ENCODE measurements at regions not wholly inside any gene's neighbourhood (a gene's known extent, or its start where the extent isn't known, plus 50 kb on each side); places are given as distances from the start of the nearest gene placed in this dataset.

DNA sequence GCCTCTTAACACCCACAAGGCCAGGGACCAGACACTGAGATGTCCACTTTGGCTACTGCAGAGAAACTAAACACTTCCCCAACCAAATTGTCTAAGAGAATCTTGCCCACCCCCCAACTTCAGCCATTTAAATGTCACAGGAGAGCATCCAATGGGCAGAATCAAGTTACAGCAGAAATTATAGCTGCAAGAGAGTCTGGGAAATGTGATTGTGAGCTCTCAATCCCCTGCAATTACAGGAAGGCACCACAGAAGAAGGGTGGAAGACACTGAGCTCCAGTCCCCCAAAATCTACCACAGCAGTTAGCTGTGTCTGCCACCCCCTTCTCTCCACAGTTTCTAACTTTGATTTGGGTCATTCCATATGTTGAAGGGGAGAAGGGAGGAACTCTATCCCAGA lies 103.5 kb upstream of the ATL2 start:
- no peak for DNase-seq
- no peaks in the 10 kb centered on the region for H3K36me3 ChIP-seq
- peaks cover 0 to 2% (median under 1%) of the 10 kb centered on the region in 4 donors for H3K4me1 ChIP-seq
- no peak for TF ChIP-seq POLR2A (IDR thresholded peaks at IDR 0.05)
- TF ChIP-seq, protein P1, sequence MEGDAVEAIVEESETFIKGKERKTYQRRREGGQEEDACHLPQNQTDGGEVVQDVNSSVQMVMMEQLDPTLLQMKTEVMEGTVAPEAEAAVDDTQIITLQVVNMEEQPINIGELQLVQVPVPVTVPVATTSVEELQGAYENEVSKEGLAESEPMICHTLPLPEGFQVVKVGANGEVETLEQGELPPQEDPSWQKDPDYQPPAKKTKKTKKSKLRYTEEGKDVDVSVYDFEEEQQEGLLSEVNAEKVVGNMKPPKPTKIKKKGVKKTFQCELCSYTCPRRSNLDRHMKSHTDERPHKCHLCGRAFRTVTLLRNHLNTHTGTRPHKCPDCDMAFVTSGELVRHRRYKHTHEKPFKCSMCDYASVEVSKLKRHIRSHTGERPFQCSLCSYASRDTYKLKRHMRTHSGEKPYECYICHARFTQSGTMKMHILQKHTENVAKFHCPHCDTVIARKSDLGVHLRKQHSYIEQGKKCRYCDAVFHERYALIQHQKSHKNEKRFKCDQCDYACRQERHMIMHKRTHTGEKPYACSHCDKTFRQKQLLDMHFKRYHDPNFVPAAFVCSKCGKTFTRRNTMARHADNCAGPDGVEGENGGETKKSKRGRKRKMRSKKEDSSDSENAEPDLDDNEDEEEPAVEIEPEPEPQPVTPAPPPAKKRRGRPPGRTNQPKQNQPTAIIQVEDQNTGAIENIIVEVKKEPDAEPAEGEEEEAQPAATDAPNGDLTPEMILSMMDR (IDR thresholded peaks at IDR 0.05): no peak
- peaks cover 0 to 5% (median 0%) of the 10 kb centered on the region in 4 donors for H3K9me3 ChIP-seq
- no peak for ATAC-seq
- intact Hi-C loops (cut with DNase I): no loop called here
- no peaks in the 10 kb centered on the region for H3K27me3 ChIP-seq
- no peak overlapping the region for H3K4me3 ChIP-seq
- no peak overlapping the region for H3K27ac ChIP-seq

DNA sequence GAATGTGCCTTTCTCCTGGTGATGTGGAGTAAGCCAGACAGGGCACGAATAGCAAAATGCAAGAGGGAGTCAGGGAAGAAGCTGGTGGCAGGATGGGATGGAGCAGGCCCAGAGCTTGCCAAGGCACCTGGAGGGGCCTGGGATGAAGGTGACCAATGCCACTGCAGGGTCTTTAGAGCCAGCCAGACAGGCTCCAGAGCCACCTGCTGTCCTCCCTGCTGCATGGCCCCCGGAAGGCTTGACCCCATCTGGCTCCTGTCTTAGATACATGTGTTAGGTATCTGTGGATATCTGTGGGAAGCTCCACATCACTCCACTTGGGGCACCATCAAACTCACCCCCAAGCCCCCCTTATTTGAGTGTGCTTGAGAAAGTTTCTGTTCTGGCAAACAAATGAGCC lies 99.9 kb upstream of the ATL2 start:
- 86% methylated on average over 1 of the region's 2 CpGs for WGBS (ENCODE audit: insufficient coverage, low coverage, low lambda C conversion rate, missing lambda C conversion rate)

DNA sequence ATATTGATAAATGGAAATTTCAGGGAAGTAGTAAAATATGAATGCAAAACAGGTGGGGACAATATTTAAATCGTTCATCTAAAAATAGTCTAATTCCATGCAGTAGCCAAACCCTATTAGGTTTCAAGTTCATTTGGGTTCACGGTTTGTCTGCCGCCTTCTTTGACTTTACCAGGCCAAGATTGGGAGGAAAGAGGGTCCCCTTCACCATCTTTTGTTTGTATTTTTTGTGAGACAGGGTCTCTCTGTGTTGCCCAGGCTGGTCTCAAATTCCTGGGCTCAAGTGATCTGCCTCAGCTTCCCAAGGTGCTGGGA lies 98.5 kb upstream of the ATL2 start:
- H3K27me3 ChIP-seq: no peaks in the 10 kb centered on the region
- intact Hi-C loops (cut with DNase I): no loop called here
- TF ChIP-seq POLR2A (IDR thresholded peaks at IDR 0.05): no peak
- TF ChIP-seq, protein P1 (IDR thresholded peaks at IDR 0.05): no peak
- H3K36me3 ChIP-seq: no peaks in the 10 kb centered on the region
- peaks cover 0 to 3% (median 0%) of the 10 kb centered on the region in 4 donors for H3K9me3 ChIP-seq
- peaks cover 0 to 13% (median 4%) of the 10 kb centered on the region in 4 donors for H3K4me1 ChIP-seq
- 83% methylated on average over 2 of the region's 3 CpGs for WGBS (ENCODE audit: insufficient coverage, low coverage, low lambda C conversion rate, missing lambda C conversion rate)
- H3K27ac ChIP-seq: no peak overlapping the region
- H3K4me3 ChIP-seq: no peak overlapping the region
- DNase-seq (no peak), ATAC-seq (no peak)

More for the DNA sequence above, 99.9 kb upstream of the ATL2 start:
- no peak overlapping the region for H3K27ac ChIP-seq
- peaks cover 0 to 13% (median 4%) of the 10 kb centered on the region in 4 donors for H3K4me1 ChIP-seq
- H3K27me3 ChIP-seq: no peaks in the 10 kb centered on the region
- peaks cover 0 to 5% (median 0%) of the 10 kb centered on the region in 4 donors for H3K9me3 ChIP-seq
- no peak for DNase-seq
- no peak for ATAC-seq
- no peak overlapping the region for H3K4me3 ChIP-seq
- no peak for TF ChIP-seq POLR2A (IDR thresholded peaks at IDR 0.05)
- TF ChIP-seq, protein P1 (IDR thresholded peaks at IDR 0.05): no peak
- intact Hi-C loops (cut with DNase I): no loop called here
- H3K36me3 ChIP-seq: no peaks in the 10 kb centered on the region

DNA sequence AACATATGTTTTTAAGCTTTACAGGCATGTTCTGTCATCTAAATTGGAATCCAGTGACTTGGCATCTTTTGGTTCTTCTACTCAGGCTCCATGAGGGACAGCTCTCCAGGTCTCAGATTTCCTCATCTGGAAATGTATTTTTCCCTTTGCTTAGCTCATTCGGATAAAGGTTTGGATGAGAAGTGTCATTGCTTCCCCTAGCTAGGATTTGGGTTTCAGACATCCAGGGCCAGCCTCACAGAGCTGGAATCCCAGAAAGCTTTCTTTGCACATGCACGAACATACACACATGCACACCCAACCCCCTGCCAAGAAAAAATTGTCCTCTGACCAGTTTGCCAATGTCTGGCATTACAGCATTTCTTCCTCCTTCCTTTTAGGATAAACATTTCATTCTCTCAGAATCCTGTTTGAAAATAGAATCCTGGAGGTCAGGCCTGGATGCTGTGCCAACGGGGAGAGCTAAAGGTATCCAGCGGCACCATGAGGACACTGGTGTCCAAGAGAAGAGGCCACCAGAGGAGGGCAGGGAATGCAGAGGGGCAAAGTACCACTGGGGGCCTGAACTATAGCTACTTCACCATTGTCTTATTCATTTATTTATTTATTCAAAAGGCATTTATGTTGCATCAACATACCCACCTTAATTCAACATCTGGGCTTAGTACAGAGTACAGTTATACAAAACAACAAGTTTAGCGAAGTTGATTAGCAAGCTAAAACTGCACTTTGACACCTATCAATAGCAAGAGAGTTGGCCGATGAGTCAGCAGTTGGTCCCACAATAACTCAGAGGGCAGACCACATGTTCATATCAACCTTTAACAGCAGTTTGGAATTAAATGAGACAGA lies 97.9 kb upstream of the ATL2 start:
- 40% methylated on average over 6 of the region's 6 CpGs for WGBS (ENCODE audit: insufficient coverage, low coverage, low lambda C conversion rate, missing lambda C conversion rate)
- DNase-seq (no peak), ATAC-seq (peak; percentile 64 to 93 (median 76))
- TF ChIP-seq, protein P1 (IDR thresholded peaks at IDR 0.05): no peak
- TF ChIP-seq POLR2A (IDR thresholded peaks at IDR 0.05): no peak
- H3K9me3 ChIP-seq: no peaks in the 10 kb centered on the region
- H3K36me3 ChIP-seq: no peaks in the 10 kb centered on the region
- H3K4me3 ChIP-seq: no peak overlapping the region
- intact Hi-C loops (cut with DNase I): no loop called here
- H3K27ac ChIP-seq: peak overlapping the region in 1 of 3 donors; percentile 38
- no peaks in the 10 kb centered on the region for H3K27me3 ChIP-seq
- H3K4me1 ChIP-seq: peaks cover 0 to 13% (median 4%) of the 10 kb centered on the region in 4 donors

Measured in right lobe of liver (tissue), 6 donors.